ENCODE measurements at regions not wholly inside any gene's neighbourhood (a gene's known extent, or its start where the extent isn't known, plus 50 kb on each side); places are given as distances from the start of the nearest gene placed in this dataset.

GRCh38 chr20:58092871-58093270 lies 135.6 kb downstream of the ANKRD60 start:
- TF ChIP-seq POLR2AphosphoS5 (IDR thresholded peaks at IDR 0.05; ENCODE audit: low read depth, low read length) (no peak), TAF1 (IDR thresholded peaks at IDR 0.05; ENCODE audit: borderline replicate concordance, insufficient read depth, low read length) (no peak), SIN3A (IDR thresholded peaks at IDR 0.05; ENCODE audit: borderline replicate concordance, insufficient read depth, low read length) (no peak), REST (IDR thresholded peaks at IDR 0.05; ENCODE audit: insufficient read depth in 1 of 2, low read depth in 2 of 2, low read length in 2 of 2) (no peak)

GRCh38 chr20:58092353-58092752 lies 136.1 kb downstream of the ANKRD60 start:
- TF ChIP-seq POLR2AphosphoS5 (IDR thresholded peaks at IDR 0.05; ENCODE audit: low read depth, low read length) (no peak), SIN3A (IDR thresholded peaks at IDR 0.05; ENCODE audit: borderline replicate concordance, insufficient read depth, low read length) (no peak), TAF1 (IDR thresholded peaks at IDR 0.05; ENCODE audit: borderline replicate concordance, insufficient read depth, low read length) (no peak), REST (IDR thresholded peaks at IDR 0.05; ENCODE audit: insufficient read depth in 1 of 2, low read depth in 2 of 2, low read length in 2 of 2) (no peak), FOXP2 (optimal IDR thresholded peaks at IDR 0.05; ENCODE audit: borderline replicate concordance, extremely low read depth, extremely low read length, insufficient read depth) (no peak)

- TF ChIP-seq POLR2AphosphoS5 (IDR thresholded peaks at IDR 0.05; ENCODE audit: low read depth, low read length) (no peak), REST (IDR thresholded peaks at IDR 0.05; ENCODE audit: insufficient read depth in 1 of 2, low read depth in 2 of 2, low read length in 2 of 2) (no peak), FOXP2 (optimal IDR thresholded peaks at IDR 0.05; ENCODE audit: borderline replicate concordance, extremely low read depth, extremely low read length, insufficient read depth) (no peak)
Observed at GRCh38 chr20:58091810-58092209, 136.6 kb downstream of the ANKRD60 start.

GRCh38 chr20:58090161-58090560 lies 138.3 kb downstream of the ANKRD60 start:
- TF ChIP-seq TAF1 (IDR thresholded peaks at IDR 0.05; ENCODE audit: borderline replicate concordance, insufficient read depth, low read length) (no peak), POLR2AphosphoS5 (IDR thresholded peaks at IDR 0.05; ENCODE audit: low read depth, low read length) (no peak), REST (IDR thresholded peaks at IDR 0.05; ENCODE audit: insufficient read depth in 1 of 2, low read depth in 2 of 2, low read length in 2 of 2) (no peak), SIN3A (IDR thresholded peaks at IDR 0.05; ENCODE audit: borderline replicate concordance, insufficient read depth, low read length) (no peak), FOXP2 (optimal IDR thresholded peaks at IDR 0.05; ENCODE audit: borderline replicate concordance, extremely low read depth, extremely low read length, insufficient read depth) (no peak)

GRCh38 chr20:58088625-58089024 lies 139.8 kb downstream of the ANKRD60 start:
- TF ChIP-seq POLR2AphosphoS5 (IDR thresholded peaks at IDR 0.05; ENCODE audit: low read depth, low read length) (no peak), SIN3A (IDR thresholded peaks at IDR 0.05; ENCODE audit: borderline replicate concordance, insufficient read depth, low read length) (no peak)
